ENCODE measurements at regions not wholly inside any gene's neighbourhood (a gene's known extent, or its start where the extent isn't known, plus 50 kb on each side); places are given as distances from the start of the nearest gene placed in this dataset.
"Not testable (repeated sequence)": the region's sequence is repeated elsewhere in the genome, so short reads cannot be mapped to it uniquely, and the experiment has no call there.

DNA sequence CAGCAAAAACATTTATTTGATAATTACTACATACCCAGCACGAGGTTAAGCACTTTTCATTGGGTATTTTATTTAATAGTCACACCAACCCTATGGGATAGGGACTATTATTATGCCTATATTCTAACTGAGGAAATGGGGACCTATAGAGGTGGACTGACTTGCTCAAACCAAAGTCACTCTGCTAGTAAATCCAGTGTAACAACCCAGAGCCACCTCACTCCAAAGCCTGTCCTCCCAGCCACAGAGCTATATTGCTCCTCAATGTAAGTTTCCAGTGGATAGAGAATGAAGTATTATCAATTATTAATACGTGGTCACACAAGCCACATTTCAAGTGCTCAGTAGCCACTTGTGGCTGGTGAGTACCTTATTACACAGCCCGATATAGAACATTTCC lies 97.5 kb downstream of the RGS2 start:
- no peak for ATAC-seq

DNA sequence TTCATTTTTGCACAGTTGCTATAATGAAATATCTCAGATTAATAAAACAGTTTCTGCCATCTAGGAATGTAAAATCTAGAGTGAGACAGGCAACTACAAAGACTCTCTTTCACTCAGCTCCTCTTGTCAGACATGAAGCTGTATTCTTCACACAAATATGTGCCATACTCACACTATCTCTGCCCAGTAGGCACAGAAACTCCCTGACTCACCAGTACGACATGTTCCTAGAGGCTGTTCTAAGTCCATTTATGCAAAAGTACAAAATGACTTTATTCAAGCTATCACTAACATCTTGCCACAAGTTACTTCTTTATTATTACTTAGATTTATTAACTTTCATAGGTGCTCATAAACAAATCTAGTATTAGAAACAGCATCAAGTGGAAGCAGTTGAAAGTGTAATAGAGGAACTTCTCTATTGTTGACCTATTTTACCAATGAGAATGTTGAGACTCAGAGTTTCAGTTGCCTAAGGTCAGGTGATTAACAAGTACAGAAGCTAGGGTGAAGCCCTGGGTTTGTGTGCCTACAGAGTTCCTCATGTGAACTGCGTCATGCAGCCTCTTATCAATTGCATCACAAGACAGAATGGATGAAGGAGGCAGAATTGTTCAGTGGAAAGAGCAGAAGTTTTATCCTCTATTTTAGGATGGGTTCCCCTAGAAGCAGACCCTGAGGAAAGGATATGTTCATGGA lies 98.9 kb downstream of the RGS2 start:
- DNase-seq, result no peak
- no peak for ATAC-seq

More for the DNA sequence above, 97.5 kb downstream of the RGS2 start:
- DNase-seq, result no peak

DNA sequence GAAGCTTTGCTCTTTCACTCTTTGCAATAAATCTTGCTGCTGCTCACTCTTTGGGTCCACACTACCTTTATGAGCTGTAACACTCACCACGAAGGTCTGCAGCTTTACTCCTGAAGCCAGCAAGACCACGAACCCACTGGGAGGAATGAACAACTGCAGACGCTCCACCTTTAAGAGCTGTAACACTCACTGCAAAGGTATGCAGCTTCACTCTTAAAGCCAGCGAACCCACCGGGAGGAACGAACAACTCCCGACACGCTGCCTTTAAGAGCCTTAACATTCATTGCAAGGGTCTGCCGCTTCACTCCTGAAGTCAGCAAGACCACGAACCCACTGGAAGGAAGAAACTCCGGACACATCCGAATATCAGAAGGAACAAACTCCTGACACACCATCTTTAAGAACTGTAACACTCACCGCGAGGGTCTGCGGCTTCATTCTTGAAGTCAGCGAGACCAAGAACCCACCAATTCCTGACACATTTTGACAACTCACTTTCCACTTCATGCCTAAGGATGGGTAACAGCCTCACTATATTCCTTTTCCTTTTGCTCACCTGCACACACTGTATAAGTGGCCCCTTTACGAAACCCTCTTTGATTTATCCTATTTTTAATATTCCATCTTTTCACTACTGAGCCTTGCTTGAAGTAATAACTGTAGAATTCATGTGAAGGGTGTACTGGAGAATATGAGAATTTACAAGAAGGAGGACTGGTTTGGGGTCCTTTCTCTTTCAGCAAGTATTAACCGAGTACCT lies 103.2 kb downstream of the RGS2 start:
- not testable (repeated sequence) for DNase-seq, ATAC-seq

GRCh38 chr1:192913683-192914082 lies 104.8 kb downstream of the RGS2 start:
- ATAC-seq, result no peak

DNA sequence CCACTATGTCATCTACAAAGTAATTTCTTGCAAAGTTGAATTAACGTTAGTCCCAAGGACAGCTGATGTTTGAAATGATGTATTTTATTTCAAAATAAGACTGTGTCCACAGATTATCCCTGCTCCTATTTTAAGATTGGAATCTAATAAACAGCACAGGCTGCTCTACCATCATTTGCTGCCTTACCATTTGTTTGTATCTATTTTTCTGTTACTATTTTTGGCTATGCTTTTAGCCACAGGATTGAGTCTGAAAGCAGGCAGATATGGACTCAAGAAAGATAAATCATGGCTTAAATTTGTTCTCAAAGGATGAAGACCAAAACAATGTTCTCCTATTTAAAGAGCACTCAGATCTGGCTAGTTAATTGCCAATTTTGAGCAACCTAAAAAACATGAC lies 105.3 kb downstream of the RGS2 start:
- ATAC-seq (no peak), DNase-seq (no peak)

More at GRCh38 chr1:192913683-192914082, 104.8 kb downstream of the RGS2 start:
- no peak for DNase-seq

DNA sequence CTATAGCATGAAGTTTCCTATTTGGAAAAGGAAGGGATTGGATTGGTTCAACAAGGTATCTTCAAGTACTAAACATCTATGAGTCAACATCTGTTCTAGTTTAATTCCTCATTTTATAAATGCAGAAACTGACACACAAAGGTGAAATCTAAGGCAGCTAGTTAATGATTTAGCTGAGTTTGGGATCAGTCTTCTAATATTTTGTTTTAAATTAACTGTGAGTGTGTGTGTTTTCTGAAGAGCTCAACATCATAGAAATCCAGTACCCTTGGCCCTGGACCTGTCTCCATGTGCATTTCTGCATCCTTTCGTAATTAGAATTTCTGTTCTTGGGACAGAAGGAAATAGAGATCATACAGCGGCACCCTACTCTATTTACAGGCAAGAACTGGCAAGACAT lies 105.9 kb downstream of the RGS2 start:
- DNase-seq (no peak), ATAC-seq (no peak)

DNA sequence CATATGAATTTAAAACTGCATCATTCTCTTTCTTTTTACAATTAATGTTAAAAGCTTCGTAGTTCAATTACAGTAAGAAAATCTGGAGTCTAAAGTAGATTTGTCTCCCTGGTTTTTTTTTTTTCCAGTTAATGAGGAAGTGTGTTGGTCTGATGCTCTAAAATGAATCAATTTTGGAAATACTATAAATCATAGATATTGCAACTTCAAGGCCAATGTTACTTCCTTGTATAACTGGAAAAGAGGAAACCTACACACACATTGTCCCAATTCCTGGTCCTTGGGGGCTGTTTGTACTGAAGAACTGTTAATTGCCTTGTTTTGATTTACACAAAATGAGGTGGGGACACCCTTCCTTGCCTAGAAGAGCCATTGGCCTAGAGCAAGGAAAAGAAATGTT lies 107.2 kb downstream of the RGS2 start:
- ATAC-seq (no peak), DNase-seq (no peak)

GRCh38 chr1:192918259-192918658 lies 109.4 kb downstream of the RGS2 start:
- ATAC-seq (no peak), DNase-seq (no peak)

- DNase-seq (no peak), ATAC-seq (no peak)
These were observed 111.6 kb downstream of the RGS2 start for GRCh38 chr1:192920412-192920811.

GRCh38 chr1:192925609-192926008 lies 116.8 kb downstream of the RGS2 start:
- ATAC-seq (no peak), DNase-seq (no peak)

DNA sequence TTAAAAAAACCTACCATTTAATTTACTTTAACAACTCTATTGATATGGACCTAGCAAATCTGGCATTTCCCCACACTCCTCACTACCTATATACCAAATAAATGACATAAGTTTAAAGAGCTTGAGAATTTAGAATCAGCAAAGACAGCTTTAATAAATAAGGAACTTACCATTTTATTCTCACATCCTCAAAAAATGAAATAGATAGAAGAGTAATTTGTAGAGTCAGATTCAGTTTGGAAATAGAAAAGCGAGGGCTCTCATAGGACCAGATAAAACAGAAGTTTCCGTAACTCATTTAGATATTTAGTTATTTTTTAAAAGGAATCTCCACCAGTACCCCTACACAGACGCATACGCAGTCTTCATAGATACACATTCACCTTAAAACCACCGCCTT lies 117.9 kb downstream of the RGS2 start:
- DNase-seq (no peak), ATAC-seq (no peak)

GRCh38 chr1:192927496-192927895 lies 118.7 kb downstream of the RGS2 start:
- DNase-seq (no peak), ATAC-seq (no peak)

DNA sequence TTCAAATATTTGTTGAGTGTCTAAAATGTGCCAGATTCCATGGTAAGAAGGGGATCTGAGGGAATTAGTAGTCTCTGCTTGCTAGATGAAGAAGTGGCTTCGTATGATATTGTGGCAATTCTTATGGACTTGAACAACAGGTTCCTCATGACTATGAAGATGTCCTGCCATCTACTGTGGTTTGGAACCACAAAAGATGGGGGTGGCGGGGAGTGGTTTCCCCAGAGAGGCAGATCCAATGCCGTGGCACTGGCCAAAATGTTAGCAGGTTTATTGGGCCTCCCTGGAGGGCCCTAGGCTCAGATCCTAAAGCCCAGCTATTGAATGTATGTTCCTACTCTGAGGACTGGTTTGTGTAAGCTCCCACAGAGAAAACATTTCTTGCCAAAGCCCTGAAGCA lies 120.8 kb downstream of the RGS2 start:
- DNase-seq (no peak), ATAC-seq (no peak)

DNA sequence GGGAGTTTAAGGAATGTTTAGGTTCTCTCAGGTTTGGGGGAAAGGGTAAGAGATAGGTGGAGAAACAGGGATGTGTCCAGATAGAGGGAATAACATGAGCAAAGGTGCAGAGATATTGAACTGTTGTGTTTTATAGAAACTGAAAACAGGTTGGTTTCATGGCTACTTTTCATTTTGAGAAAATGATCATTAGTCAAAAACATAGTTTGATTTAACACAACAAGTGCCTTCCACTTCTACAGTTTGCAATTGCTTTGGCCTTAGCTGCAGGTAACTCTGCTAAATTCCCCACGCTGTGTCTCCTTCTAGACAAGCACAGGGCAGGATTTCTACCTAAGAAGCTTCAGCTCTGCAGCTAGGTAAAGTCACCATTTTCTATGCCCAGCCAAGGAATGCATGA lies 124.9 kb downstream of the RGS2 start:
- ATAC-seq (no peak), DNase-seq (no peak)

GRCh38 chr1:192936313-192937018 lies 122.7 kb downstream of the UCHL5 start:
- peak; percentile 79 for ATAC-seq
- no peak for DNase-seq

- ATAC-seq, result no peak
- no peak for DNase-seq
These were observed 122.0 kb downstream of the UCHL5 start for GRCh38 chr1:192937128-192937527.

DNA sequence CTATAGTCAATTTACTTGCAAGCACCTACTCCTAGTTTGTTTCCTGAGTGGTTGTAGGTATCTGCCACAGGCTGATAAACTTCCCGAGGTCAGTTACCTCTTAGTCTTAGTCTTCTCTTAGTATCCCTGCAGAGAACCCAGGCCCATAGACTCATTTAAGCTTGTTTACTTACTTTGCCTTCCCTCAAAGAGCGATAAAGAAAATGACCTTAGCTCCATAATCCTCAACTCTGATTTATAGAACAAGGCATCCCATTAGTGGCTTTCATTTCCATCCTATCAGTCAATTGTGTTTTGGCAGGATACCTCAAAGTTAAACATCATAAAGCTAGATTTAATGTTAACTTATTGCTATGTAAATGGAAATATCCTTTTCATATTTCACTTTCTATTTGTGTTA lies 119.7 kb downstream of the UCHL5 start:
- ATAC-seq (no peak), DNase-seq (no peak)

DNA sequence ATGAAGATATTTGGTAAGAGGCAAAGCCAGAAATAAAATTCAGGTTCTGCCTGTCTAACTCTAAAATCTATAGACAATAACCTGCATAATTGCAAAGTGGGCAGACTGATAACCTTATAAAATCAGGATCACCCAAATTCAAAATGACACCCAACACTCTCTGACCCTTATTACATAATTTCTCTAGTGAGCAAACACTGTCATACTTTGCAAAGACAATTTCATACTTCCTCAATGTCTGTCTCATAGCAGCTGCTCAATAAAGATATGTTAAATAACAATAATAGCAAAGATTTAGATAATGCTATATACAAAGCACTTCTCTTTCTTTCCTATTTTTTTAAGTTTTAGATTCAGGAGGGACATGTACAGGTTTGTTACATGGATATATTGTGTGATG lies 118.5 kb downstream of the UCHL5 start:
- DNase-seq, result no peak
- ATAC-seq, result no peak

DNA sequence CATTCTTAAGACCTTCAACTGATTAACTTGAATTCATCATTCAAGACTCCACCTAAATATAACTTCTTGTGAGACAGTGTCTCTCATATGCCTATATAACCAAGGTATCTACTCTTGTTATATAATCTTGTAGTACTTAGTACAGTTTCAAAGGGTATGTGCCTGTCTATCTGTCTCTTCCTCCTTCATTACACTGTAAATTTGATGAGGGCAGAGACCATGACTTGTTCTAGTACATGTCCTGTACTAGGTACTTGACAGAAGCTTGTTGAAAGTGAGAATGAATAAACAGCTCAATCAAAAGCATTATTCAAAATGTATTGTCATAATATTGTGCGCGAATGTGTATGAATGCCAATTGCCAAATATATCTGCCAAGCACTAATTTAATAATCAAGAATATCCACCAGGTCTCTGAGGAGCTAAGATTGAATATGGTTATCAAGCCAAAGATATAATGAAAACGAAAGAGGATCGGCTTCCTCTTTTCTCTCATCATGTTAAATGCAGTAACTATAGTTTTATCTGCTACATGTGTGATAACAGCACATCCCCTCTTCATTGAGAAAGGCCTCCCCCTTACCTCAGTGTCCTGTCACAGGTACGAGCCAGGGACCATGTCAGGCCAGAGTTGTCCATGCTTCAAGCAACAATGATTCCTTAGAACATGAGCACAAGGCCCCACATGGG lies 117.3 kb downstream of the UCHL5 start:
- ATAC-seq (no peak), DNase-seq (no peak)

- DNase-seq (no peak), ATAC-seq (no peak)
These were observed 116.1 kb downstream of the UCHL5 start for GRCh38 chr1:192943108-192943507.

DNA sequence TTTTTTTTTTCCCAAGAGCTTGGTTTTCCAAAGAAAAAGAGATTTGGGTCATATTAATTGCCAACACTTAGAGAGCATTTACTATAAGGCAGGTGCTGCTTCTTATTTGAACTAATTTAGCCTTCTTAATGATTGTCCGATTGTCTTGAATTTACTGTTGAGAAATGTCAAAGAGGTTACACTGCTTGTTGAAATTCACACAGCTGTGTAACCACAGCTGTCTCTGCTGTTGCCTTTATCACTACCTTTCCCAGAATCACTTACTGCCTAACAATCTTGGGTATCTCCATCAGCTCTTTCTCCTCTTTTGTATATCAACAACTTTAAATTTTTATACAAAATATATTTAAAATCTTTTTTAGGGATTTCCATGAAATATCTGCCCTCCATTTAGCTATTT lies 115.6 kb downstream of the UCHL5 start:
- DNase-seq (no peak), ATAC-seq (no peak)

GRCh38 chr1:192945390-192946130 lies 113.6 kb downstream of the UCHL5 start:
- ATAC-seq (no peak), DNase-seq (no peak)
